Peyer's patch (tissue), 4 donors: ENCODE measurements at regions not wholly inside any gene's neighbourhood (a gene's known extent, or its start where the extent isn't known, plus 50 kb on each side); places are given as distances from the start of the nearest gene placed in this dataset.

Experiments used
- CTCF ChIP-seq, 6 experiments: fragments of 450-650 bp in 4 of 6; fragments of 200-600 bp in 2 of 6; sonication (generic) in 1 of 6; IDR thresholded peaks; one replicate each; pipeline ENCODE4 v1.5.1; 2017 to 2019; ENCODE audit warnings: antibody characterized with exemption in 6 of 6, mild to moderate bottlenecking in 3 of 6, moderate library complexity in 1 of 6
- POLR2A ChIP-seq, 2 donors: fragments of 450-650 bp; IDR thresholded peaks; one replicate each; pipeline ENCODE4 v1.5.1; 2017; ENCODE audit warnings: antibody characterized with exemption in 2 of 2, mild to moderate bottlenecking in 2 of 2, moderate library complexity in 2 of 2

GRCh38 chr14:71371711-71372396, 464.6 kb downstream of the PCNX1 start:
- no peak for TF ChIP-seq CTCF (IDR thresholded peaks at IDR 0.05)
- no peak for TF ChIP-seq POLR2A (IDR thresholded peaks at IDR 0.05)
